ENCODE measurements at regions not wholly inside any gene's neighbourhood (a gene's known extent, or its start where the extent isn't known, plus 50 kb on each side); places are given as distances from the start of the nearest gene placed in this dataset.

- TF ChIP-seq, protein P1, sequence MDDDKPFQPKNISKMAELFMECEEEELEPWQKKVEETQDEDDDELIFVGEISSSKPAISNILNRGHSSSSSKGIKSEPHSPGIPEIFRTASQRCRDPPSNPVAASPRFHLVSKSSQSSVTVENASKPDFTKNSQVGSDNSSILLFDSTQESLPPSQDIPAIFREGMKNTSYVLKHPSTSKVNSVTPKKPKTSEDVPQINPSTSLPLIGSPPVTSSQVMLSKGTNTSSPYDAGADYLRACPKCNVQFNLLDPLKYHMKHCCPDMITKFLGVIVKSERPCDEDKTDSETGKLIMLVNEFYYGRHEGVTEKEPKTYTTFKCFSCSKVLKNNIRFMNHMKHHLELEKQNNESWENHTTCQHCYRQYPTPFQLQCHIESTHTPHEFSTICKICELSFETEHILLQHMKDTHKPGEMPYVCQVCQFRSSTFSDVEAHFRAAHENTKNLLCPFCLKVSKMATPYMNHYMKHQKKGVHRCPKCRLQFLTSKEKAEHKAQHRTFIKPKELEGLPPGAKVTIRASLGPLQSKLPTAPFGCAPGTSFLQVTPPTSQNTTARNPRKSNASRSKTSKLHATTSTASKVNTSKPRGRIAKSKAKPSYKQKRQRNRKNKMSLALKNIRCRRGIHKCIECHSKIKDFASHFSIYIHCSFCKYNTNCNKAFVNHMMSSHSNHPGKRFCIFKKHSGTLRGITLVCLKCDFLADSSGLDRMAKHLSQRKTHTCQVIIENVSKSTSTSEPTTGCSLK (tag by site-specific recombination; IDR thresholded peaks at IDR 0.05): no peak
Observed at GRCh38 chr18:44502221-44502620, 178.5 kb upstream of the SETBP1 start (continued).

GRCh38 chr18:44502790-44503189, 177.9 kb upstream of the SETBP1 start:
- H3K27ac ChIP-seq (ENCODE audit: extremely low read depth, low read depth, low read length): no peak overlapping the region
- H3K36me3 ChIP-seq (ENCODE audit: control insufficient read depth in 2 of 2, insufficient read depth in 1 of 2, low read length in 2 of 2): no peaks in the 10 kb centered on the region
- no peak for TF ChIP-seq HOXA7 (CRISPR knock-in tag; IDR thresholded peaks at IDR 0.05; ENCODE audit: borderline replicate concordance)
- TF ChIP-seq ZNF184 (tag by site-specific recombination; IDR thresholded peaks at IDR 0.05): no peak
- TF ChIP-seq KLF8 (tag by site-specific recombination; IDR thresholded peaks at IDR 0.05): no peak
- TF ChIP-seq REST (tag by site-specific recombination; IDR thresholded peaks at IDR 0.05): no peak
- TF ChIP-seq, protein P2, sequence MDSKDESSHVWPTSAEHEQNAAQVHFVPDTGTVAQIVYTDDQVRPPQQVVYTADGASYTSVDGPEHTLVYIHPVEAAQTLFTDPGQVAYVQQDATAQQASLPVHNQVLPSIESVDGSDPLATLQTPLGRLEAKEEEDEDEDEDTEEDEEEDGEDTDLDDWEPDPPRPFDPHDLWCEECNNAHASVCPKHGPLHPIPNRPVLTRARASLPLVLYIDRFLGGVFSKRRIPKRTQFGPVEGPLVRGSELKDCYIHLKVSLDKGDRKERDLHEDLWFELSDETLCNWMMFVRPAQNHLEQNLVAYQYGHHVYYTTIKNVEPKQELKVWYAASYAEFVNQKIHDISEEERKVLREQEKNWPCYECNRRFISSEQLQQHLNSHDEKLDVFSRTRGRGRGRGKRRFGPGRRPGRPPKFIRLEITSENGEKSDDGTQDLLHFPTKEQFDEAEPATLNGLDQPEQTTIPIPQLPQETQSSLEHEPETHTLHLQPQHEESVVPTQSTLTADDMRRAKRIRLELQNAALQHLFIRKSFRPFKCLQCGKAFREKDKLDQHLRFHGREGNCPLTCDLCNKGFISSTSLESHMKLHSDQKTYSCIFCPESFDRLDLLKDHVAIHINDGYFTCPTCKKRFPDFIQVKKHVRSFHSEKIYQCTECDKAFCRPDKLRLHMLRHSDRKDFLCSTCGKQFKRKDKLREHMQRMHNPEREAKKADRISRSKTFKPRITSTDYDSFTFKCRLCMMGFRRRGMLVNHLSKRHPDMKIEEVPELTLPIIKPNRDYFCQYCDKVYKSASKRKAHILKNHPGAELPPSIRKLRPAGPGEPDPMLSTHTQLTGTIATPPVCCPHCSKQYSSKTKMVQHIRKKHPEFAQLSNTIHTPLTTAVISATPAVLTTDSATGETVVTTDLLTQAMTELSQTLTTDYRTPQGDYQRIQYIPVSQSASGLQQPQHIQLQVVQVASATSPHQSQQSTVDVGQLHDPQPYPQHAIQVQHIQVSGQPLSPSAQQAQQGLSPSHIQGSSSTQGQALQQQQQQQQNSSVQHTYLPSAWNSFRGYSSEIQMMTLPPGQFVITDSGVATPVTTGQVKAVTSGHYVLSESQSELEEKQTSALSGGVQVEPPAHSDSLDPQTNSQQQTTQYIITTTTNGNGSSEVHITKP (tag by site-specific recombination; IDR thresholded peaks at IDR 0.05): no peak
- TF ChIP-seq KLF10 (tag by site-specific recombination; IDR thresholded peaks at IDR 0.05): no peak
- TF ChIP-seq ZBTB44 (tag by site-specific recombination; IDR thresholded peaks at IDR 0.05): no peak
- TF ChIP-seq ZNF404 (tag by site-specific recombination; IDR thresholded peaks at IDR 0.05): no peak
- TF ChIP-seq ZNF335 (tag by site-specific recombination; conservative IDR thresholded peaks at IDR 0.05): no peak
- TF ChIP-seq ZNF624 (tag by site-specific recombination; IDR thresholded peaks at IDR 0.05): no peak
- no peak for TF ChIP-seq ZNF16 (tag by site-specific recombination; IDR thresholded peaks at IDR 0.05; ENCODE audit: low read depth)
- no peak for TF ChIP-seq ZNF768 (tag by site-specific recombination; IDR thresholded peaks at IDR 0.05)
- no peak for TF ChIP-seq ZNF302 (tag by site-specific recombination; IDR thresholded peaks at IDR 0.05; ENCODE audit: low read depth)
- TF ChIP-seq TCF7L2 (IDR thresholded peaks at IDR 0.05; ENCODE audit: borderline replicate concordance, low read depth, low read length): no peak
- H3K9me3 ChIP-seq (ENCODE audit: control insufficient read depth, insufficient read depth, low read depth, low read length): no peaks in the 10 kb centered on the region
- no peak overlapping the region for H3K4me3 ChIP-seq (ENCODE audit: low read depth, low read length)
- ChIA-PET POLR2A (no interaction called here), CTCF (interaction anchor here (0.7 kb wide), 1 partner anchor 30 kb away, joined by 3 read pairs; no protein-coding TSS in a partner anchor)
- no peaks in the 10 kb centered on the region for H3K4me1 ChIP-seq (ENCODE audit: control insufficient read depth, insufficient read depth, low read length)

Data from HEK293 (cell line).